ENCODE measurements at regions not wholly inside any gene's neighbourhood (a gene's known extent, or its start where the extent isn't known, plus 50 kb on each side); places are given as distances from the start of the nearest gene placed in this dataset.

DNA sequence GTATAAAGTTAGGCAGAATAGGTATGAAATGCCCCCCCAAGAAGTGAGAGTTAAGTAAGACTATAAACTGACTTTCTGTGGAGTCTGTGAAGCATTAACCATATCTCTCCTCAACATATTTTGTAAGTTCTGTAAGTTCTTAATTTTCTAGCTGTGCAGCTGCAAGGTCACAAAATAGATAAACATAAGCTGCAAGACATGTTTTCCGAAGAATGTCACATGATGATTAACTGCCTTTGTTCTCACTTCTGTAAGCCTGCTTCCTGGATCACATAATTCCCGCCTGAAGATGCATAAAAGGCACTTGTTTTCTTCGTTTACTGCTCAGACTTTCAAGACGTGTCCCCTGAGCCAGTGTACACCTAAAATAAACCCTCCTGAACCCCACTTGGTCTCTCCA is 292.9 kb upstream of the AMELY start:
- no peaks in the 10 kb centered on the region for H4K20me1 ChIP-seq (ENCODE audit: insufficient read depth, low read length)
- H3K27ac ChIP-seq (ENCODE audit: low read length), result no peak overlapping the region
- H3K4me1 ChIP-seq (ENCODE audit: insufficient read depth, low read length), result no peaks in the 10 kb centered on the region
- no peaks in the 10 kb centered on the region for H3K79me2 ChIP-seq (ENCODE audit: insufficient read depth, low read length)
- no peaks in the 10 kb centered on the region for H3K9me3 ChIP-seq (ENCODE audit: insufficient read depth, low read length, severe bottlenecking)
- ATAC-seq (ENCODE audit: insufficient read depth, low read depth) (no peak), DNase-seq (no peak)
- no peaks in the 10 kb centered on the region for H3K27me3 ChIP-seq (ENCODE audit: insufficient read depth, low read length, poor library complexity)
- no peak overlapping the region for H3K4me3 ChIP-seq (ENCODE audit: low read depth in 1 of 2, low read length in 2 of 2)
- no peak overlapping the region for H3K4me2 ChIP-seq (ENCODE audit: insufficient read depth, low read length)
- H2AFZ ChIP-seq (ENCODE audit: low read depth, low read length), result no peak overlapping the region
- no peaks in the 10 kb centered on the region for H3K36me3 ChIP-seq (ENCODE audit: insufficient read depth, low read length)
- TF ChIP-seq EZH2 (IDR thresholded peaks at IDR 0.05; ENCODE audit: borderline replicate concordance, low read depth, low read length, severe bottlenecking), result no peak
- TF ChIP-seq, protein P1, sequence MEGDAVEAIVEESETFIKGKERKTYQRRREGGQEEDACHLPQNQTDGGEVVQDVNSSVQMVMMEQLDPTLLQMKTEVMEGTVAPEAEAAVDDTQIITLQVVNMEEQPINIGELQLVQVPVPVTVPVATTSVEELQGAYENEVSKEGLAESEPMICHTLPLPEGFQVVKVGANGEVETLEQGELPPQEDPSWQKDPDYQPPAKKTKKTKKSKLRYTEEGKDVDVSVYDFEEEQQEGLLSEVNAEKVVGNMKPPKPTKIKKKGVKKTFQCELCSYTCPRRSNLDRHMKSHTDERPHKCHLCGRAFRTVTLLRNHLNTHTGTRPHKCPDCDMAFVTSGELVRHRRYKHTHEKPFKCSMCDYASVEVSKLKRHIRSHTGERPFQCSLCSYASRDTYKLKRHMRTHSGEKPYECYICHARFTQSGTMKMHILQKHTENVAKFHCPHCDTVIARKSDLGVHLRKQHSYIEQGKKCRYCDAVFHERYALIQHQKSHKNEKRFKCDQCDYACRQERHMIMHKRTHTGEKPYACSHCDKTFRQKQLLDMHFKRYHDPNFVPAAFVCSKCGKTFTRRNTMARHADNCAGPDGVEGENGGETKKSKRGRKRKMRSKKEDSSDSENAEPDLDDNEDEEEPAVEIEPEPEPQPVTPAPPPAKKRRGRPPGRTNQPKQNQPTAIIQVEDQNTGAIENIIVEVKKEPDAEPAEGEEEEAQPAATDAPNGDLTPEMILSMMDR (IDR thresholded peaks at IDR 0.05; ENCODE audit: borderline replicate concordance, extremely low read depth, low read length, poor library complexity, severe bottlenecking), result no peak
- H3K9ac ChIP-seq (ENCODE audit: low read depth, low read length), result no peak overlapping the region

DNA sequence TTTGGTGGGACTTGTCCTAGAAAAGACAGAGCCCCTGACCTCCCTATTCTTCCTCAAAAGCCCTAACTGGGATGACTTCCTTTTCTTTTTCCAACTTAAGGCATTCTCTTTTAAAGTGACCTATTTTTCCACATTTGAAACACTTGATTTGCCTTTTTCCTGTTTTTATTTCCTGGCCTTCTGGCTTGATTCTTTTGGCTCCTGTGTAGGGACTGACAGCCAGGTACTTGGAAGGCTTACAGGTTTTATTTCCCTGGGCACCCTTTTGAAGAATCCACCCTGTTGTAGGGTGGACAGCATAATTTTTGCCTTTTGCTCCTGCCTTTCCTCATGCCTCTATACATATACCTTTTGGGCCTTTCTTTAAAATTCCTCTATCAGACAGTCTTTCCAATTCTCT is 271.0 kb upstream of the AMELY start:
- Histone ChIP-seq H3K27ac (ENCODE audit: low read length) (no peak overlapping the region), H3K4me2 (ENCODE audit: insufficient read depth, low read length) (no peak overlapping the region), H3K27me3 (ENCODE audit: insufficient read depth, low read length, poor library complexity) (no peaks in the 10 kb centered on the region), H3K4me1 (ENCODE audit: insufficient read depth, low read length) (no peaks in the 10 kb centered on the region), H3K36me3 (ENCODE audit: insufficient read depth, low read length) (no peaks in the 10 kb centered on the region), H2AFZ (ENCODE audit: low read depth, low read length) (no peak overlapping the region), H3K79me2 (ENCODE audit: insufficient read depth, low read length) (no peaks in the 10 kb centered on the region), H3K9me3 (ENCODE audit: insufficient read depth, low read length, severe bottlenecking) (peaks cover 4% of the 10 kb centered on the region), H3K4me3 (ENCODE audit: low read depth in 1 of 2, low read length in 2 of 2) (no peak overlapping the region), H3K9ac (ENCODE audit: low read depth, low read length) (no peak overlapping the region), H4K20me1 (ENCODE audit: insufficient read depth, low read length) (no peaks in the 10 kb centered on the region)
- ATAC-seq (ENCODE audit: insufficient read depth, low read depth) (no peak), DNase-seq (no peak)
- TF ChIP-seq EZH2 (IDR thresholded peaks at IDR 0.05; ENCODE audit: borderline replicate concordance, low read depth, low read length, severe bottlenecking), result no peak
- TF ChIP-seq, protein P1 (IDR thresholded peaks at IDR 0.05; ENCODE audit: borderline replicate concordance, extremely low read depth, low read length, poor library complexity, severe bottlenecking), result no peak

DNA sequence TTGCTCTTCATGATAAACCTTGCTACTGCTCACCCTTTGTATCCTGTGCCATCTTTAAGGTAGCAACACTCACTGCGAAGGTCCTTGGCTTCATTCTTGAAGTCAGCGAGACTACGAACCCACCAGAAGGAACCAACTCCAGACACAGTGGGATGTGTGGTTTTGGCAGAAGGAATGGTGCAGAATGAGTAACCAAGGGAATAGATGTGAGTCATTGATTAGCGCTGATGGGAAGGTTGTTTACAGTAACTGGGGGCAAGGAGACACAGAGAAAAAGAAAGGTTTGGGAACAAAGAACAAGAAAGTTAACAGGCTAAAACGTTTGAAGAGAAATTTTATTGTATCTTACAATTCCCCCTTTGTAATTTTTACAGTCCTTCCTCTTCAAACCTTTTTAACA is 266.1 kb upstream of the AMELY start:
- no peaks in the 10 kb centered on the region for H3K79me2 ChIP-seq (ENCODE audit: insufficient read depth, low read length)
- no peak for TF ChIP-seq EZH2 (IDR thresholded peaks at IDR 0.05; ENCODE audit: borderline replicate concordance, low read depth, low read length, severe bottlenecking)
- TF ChIP-seq, protein P1 (IDR thresholded peaks at IDR 0.05; ENCODE audit: borderline replicate concordance, extremely low read depth, low read length, poor library complexity, severe bottlenecking), result no peak
- H3K4me1 ChIP-seq (ENCODE audit: insufficient read depth, low read length), result no peaks in the 10 kb centered on the region
- no peak overlapping the region for H3K4me2 ChIP-seq (ENCODE audit: insufficient read depth, low read length)
- no peak overlapping the region for H2AFZ ChIP-seq (ENCODE audit: low read depth, low read length)
- no peak for DNase-seq
- H4K20me1 ChIP-seq (ENCODE audit: insufficient read depth, low read length), result no peaks in the 10 kb centered on the region
- H3K4me3 ChIP-seq (ENCODE audit: low read depth in 1 of 2, low read length in 2 of 2), result no peak overlapping the region
- H3K27ac ChIP-seq (ENCODE audit: low read length), result no peak overlapping the region
- no peak for ATAC-seq (ENCODE audit: insufficient read depth, low read depth)
- H3K27me3 ChIP-seq (ENCODE audit: insufficient read depth, low read length, poor library complexity), result no peaks in the 10 kb centered on the region
- no peak overlapping the region for H3K9ac ChIP-seq (ENCODE audit: low read depth, low read length)
- H3K9me3 ChIP-seq (ENCODE audit: insufficient read depth, low read length, severe bottlenecking), result no peaks in the 10 kb centered on the region
- no peaks in the 10 kb centered on the region for H3K36me3 ChIP-seq (ENCODE audit: insufficient read depth, low read length)

DNA sequence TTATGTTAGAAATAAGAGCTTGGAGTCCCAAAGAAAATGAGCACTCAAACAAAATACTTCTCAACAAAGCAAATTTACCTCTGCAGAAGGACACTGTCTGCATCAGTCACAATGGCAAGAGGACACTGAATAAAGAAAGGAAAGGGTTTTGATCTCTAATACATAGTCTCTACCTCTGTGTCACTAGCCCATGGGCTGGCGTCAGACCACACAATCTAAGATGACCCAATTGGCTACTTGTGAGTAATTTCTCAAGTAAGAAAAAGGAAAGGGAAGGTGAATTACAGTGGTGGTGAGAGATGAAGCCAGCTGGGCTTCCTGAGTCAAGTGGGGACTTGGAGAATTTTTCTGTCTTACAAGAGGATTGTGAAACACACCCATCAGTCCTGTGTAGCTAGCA is 257.9 kb upstream of the AMELY start:
- DNase-seq (no peak), ATAC-seq (ENCODE audit: insufficient read depth, low read depth) (no peak)
- TF ChIP-seq, protein P1 (IDR thresholded peaks at IDR 0.05; ENCODE audit: borderline replicate concordance, extremely low read depth, low read length, poor library complexity, severe bottlenecking), result no peak
- no peak for TF ChIP-seq EZH2 (IDR thresholded peaks at IDR 0.05; ENCODE audit: borderline replicate concordance, low read depth, low read length, severe bottlenecking)
- Histone ChIP-seq H3K4me1 (ENCODE audit: insufficient read depth, low read length) (no peaks in the 10 kb centered on the region), H4K20me1 (ENCODE audit: insufficient read depth, low read length) (no peaks in the 10 kb centered on the region), H2AFZ (ENCODE audit: low read depth, low read length) (no peak overlapping the region), H3K9me3 (ENCODE audit: insufficient read depth, low read length, severe bottlenecking) (no peaks in the 10 kb centered on the region), H3K4me2 (ENCODE audit: insufficient read depth, low read length) (no peak overlapping the region), H3K4me3 (ENCODE audit: low read depth in 1 of 2, low read length in 2 of 2) (no peak overlapping the region), H3K27me3 (ENCODE audit: insufficient read depth, low read length, poor library complexity) (no peaks in the 10 kb centered on the region), H3K79me2 (ENCODE audit: insufficient read depth, low read length) (no peaks in the 10 kb centered on the region), H3K27ac (ENCODE audit: low read length) (no peak overlapping the region), H3K9ac (ENCODE audit: low read depth, low read length) (no peak overlapping the region), H3K36me3 (ENCODE audit: insufficient read depth, low read length) (no peaks in the 10 kb centered on the region)
